Thyroid gland (tissue), 4 donors: ENCODE measurements at regions not wholly inside any gene's neighbourhood (a gene's known extent, or its start where the extent isn't known, plus 50 kb on each side); places are given as distances from the start of the nearest gene placed in this dataset.

Experiments
- DNase-seq, 2 donors: peaks; one replicate each; pipeline ENCODE4 v3.0.0-alpha.2; 2019
- H3K27ac ChIP-seq, 3 donors: fragments of 200-600 bp; sonication (generic); 1 replicate in 2 of 3; 2 replicates in 1 of 3; pipeline ENCODE4 v1.5.1; 2016 to 2019; ENCODE audit warnings: mild to moderate bottlenecking in 1 of 3, moderate library complexity in 1 of 3
- H3K27me3 ChIP-seq: fragments of 200-600 bp; sonication (generic); one replicate; pipeline ENCODE4 v1.5.1; 2019
- H3K36me3 ChIP-seq, 2 donors: fragments of 200-600 bp; sonication (generic); one replicate each; pipeline ENCODE4 v1.5.1; 2016 to 2019
- H3K4me1 ChIP-seq, 2 donors: fragments of 200-600 bp; sonication (generic); one replicate each; pipeline ENCODE4 v1.5.1; 2017 to 2019
- H3K4me3 ChIP-seq, 3 donors: fragments of 200-600 bp; sonication (generic); replicated peaks in 1 of 3; 1 replicate in 2 of 3; 2 replicates in 1 of 3; pipeline ENCODE4 v1.5.1; 2016; ENCODE audit warnings: mild to moderate bottlenecking in 1 of 3
- H3K9me3 ChIP-seq: fragments of 200-600 bp; sonication (generic); one replicate; pipeline ENCODE4 v1.5.1; 2017
- CTCF ChIP-seq, 6 experiments: fragments of 200-600 bp in 3 of 6; fragments of 450-650 bp in 3 of 6; sonication (generic) in 3 of 6; IDR thresholded peaks; one replicate each; pipeline ENCODE4 v1.5.1; 2016 to 2019; ENCODE audit warnings: antibody characterized with exemption in 6 of 6, mild to moderate bottlenecking in 2 of 6, inconsistent platforms in 1 of 6, moderate library complexity in 1 of 6
- POLR2A ChIP-seq, 2 donors: fragments of 450-650 bp; IDR thresholded peaks; one replicate each; pipeline ENCODE4 v1.6.1; 2017; ENCODE audit warnings: antibody characterized with exemption in 2 of 2, mild to moderate bottlenecking in 2 of 2, moderate library complexity in 1 of 2
- WGBS, 2 donors: methylation state at CpG; one replicate each; pipeline ENCODE4 v1.1.5; 2017; 5-methylcytosine and 5-hydroxymethylcytosine counted together
- intact Hi-C: fragments of 100-400 bp; cut with DNase I; formaldehyde crosslinking; loops from one replicate; pipeline ENCODE4 v1.15.1; 2023

GRCh38 chr6:14674458-14674857 is 556.9 kb downstream of the CD83 start:
- no peak for DNase-seq
- H3K36me3 ChIP-seq: no peaks in the 10 kb centered on the region
- TF ChIP-seq POLR2A (IDR thresholded peaks at IDR 0.05) (no peak), CTCF (IDR thresholded peaks at IDR 0.05) (no peak)
- no peaks in the 10 kb centered on the region for H3K27me3 ChIP-seq
- intact Hi-C loops: no loop called here
- H3K27ac ChIP-seq: no peak overlapping the region
- peaks cover 0 to 8% of the 10 kb centered on the region in 2 donors for H3K4me1 ChIP-seq
- no peak overlapping the region for H3K4me3 ChIP-seq
- no peaks in the 10 kb centered on the region for H3K9me3 ChIP-seq
- WGBS, 2 donors: 91 to 94% methylated on average over 4 of the region's 4 CpGs

DNA sequence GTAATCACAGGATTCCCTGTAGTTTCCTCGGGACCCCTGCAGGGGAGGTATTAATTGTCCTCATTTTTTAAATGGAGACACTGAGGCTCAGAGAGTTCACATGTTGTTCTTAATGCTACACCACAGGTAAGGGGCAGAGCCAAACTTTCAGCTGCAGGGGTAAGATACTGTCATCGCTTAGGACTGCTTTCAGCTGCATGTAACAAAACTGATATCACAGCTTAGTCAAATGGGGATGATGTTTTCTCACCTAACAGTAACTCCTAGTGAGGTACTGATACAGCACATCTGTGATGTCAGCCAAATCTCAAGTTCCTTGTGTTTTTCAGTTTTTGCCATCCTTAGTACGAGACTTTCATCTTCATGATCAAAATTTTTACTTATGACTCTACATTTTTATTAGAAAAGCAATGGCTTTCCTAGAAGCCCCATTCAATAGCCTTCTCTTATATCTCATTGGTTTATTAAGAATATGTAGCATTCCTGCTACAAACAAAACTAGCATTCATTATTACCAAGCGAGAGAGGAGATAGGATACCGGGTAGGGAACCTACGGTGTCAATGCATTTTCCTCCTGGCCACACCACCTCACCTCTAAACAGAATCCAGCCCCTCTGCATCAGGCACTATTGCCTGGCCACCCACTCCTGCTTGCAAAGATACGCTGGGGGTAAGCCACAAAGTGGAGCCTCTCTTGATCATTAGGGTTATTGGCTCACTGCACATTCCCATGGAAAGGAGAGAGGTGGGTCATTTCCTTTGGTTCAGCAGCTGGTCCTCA is 557.5 kb downstream of the CD83 start:
- intact Hi-C loops: no loop called here
- no peak for DNase-seq
- H3K4me1 ChIP-seq: peaks cover 0 to 8% of the 10 kb centered on the region in 2 donors
- no peaks in the 10 kb centered on the region for H3K27me3 ChIP-seq
- no peak overlapping the region for H3K4me3 ChIP-seq
- H3K36me3 ChIP-seq: no peaks in the 10 kb centered on the region
- no peak overlapping the region for H3K27ac ChIP-seq
- TF ChIP-seq POLR2A (IDR thresholded peaks at IDR 0.05) (no peak), CTCF (IDR thresholded peaks at IDR 0.05) (no peak)
- no peaks in the 10 kb centered on the region for H3K9me3 ChIP-seq
- WGBS, 2 donors: 95 to 96% methylated on average over 7 of the region's 7 CpGs

GRCh38 chr6:14676064-14676463 is 558.5 kb downstream of the CD83 start:
- H3K9me3 ChIP-seq: no peaks in the 10 kb centered on the region
- H3K4me3 ChIP-seq: no peak overlapping the region
- intact Hi-C loops: no loop called here
- no peaks in the 10 kb centered on the region for H3K36me3 ChIP-seq
- TF ChIP-seq CTCF (IDR thresholded peaks at IDR 0.05): no peak
- TF ChIP-seq POLR2A (IDR thresholded peaks at IDR 0.05): no peak
- no peak for DNase-seq
- no peak overlapping the region for H3K27ac ChIP-seq
- WGBS, 2 donors: 81 to 86% methylated on average over 2 of the region's 2 CpGs
- peaks cover 0 to 7% of the 10 kb centered on the region in 2 donors for H3K4me1 ChIP-seq
- H3K27me3 ChIP-seq: no peaks in the 10 kb centered on the region

GRCh38 chr6:14676977-14677781 is 559.6 kb downstream of the CD83 start:
- H3K36me3 ChIP-seq: no peaks in the 10 kb centered on the region
- no peak overlapping the region for H3K27ac ChIP-seq
- no peak for DNase-seq
- no peak overlapping the region for H3K4me3 ChIP-seq
- H3K4me1 ChIP-seq: no peaks in the 10 kb centered on the region
- H3K9me3 ChIP-seq: no peaks in the 10 kb centered on the region
- WGBS, 2 donors: 98 to 99% methylated on average over 19 of the region's 19 CpGs
- intact Hi-C loops: no loop called here
- no peaks in the 10 kb centered on the region for H3K27me3 ChIP-seq
- TF ChIP-seq POLR2A (IDR thresholded peaks at IDR 0.05) (no peak), CTCF (IDR thresholded peaks at IDR 0.05) (no peak)
